HEK293 (cell line): ENCODE measurements at regions not wholly inside any gene's neighbourhood (a gene's known extent, or its start where the extent isn't known, plus 50 kb on each side); places are given as distances from the start of the nearest gene placed in this dataset.

ENCODE experiments used
- CTCF ChIA-PET: fragments of 350-600 bp; formaldehyde crosslinking; extraction: SDS; loops from one replicate; lab custom pipeline; 2021; ENCODE audit warnings: antibody characterized with exemption; lab: Yijun Ruan, JAX
- POLR2A ChIA-PET: fragments of 300-600 bp; formaldehyde crosslinking; extraction: SDS; loops from one replicate; lab custom pipeline; 2020; ENCODE audit warnings: antibody characterized with exemption, inconsistent platforms; lab: Yijun Ruan, JAX
- H3K27ac ChIP-seq: fragments of 200-500 bp; sonication (Bioruptor generic); 2 replicates; pipeline ENCODE4 v1.5.1; 2014; ENCODE audit warnings: low read depth, low read length, control low read depth, inconsistent platforms; ENCODE audit errors: extremely low read depth
- H3K36me3 ChIP-seq, 2 experiments: fragments of 200-500 bp in 1 of 2; sonication (Bioruptor generic) in 1 of 2; 1 replicate in 1 of 2; 2 replicates in 1 of 2; pipeline ENCODE4 v1.5.1; 2014 to 2017; ENCODE audit warnings: inconsistent platforms in 2 of 2, low read length in 2 of 2; ENCODE audit not compliant: control insufficient read depth in 2 of 2, insufficient read depth in 1 of 2
- H3K4me1 ChIP-seq: fragments of 200-500 bp; sonication (Bioruptor generic); 2 replicates; pipeline ENCODE4 v1.5.1; 2014; ENCODE audit warnings: mild to moderate bottlenecking, low read length, inconsistent platforms; ENCODE audit not compliant: control insufficient read depth, insufficient read depth
- H3K4me3 ChIP-seq: 2 replicates; pipeline ENCODE4 v1.5.1; 2011; ENCODE audit warnings: low read depth, mild to moderate bottlenecking, control low read depth, low read length, moderate library complexity
- H3K9me3 ChIP-seq: fragments of 200-500 bp; sonication (Bioruptor generic); 2 replicates; pipeline ENCODE4 v1.5.1; 2014; ENCODE audit warnings: low read depth, low read length, inconsistent platforms; ENCODE audit not compliant: control insufficient read depth, insufficient read depth
- CTCF ChIP-seq: fragments of 450-650 bp; formaldehyde crosslinking; IDR thresholded peaks from 2 replicates; pipeline ENCODE4 v1.5.1; 2016; ENCODE audit warnings: missing biosample characterization, missing genetic modification characterization
- KLF1 ChIP-seq: fragments of 450-650 bp; formaldehyde crosslinking; IDR thresholded peaks from 2 replicates; pipeline ENCODE4 v1.5.1; 2016; ENCODE audit warnings: missing biosample characterization, missing genetic modification characterization
- KLF9 ChIP-seq: fragments of 450-650 bp; formaldehyde crosslinking; IDR thresholded peaks from 2 replicates; pipeline ENCODE4 v1.5.1; 2016; ENCODE audit warnings: missing biosample characterization, missing genetic modification characterization, low read depth
- PRDM2 ChIP-seq: fragments of 450-650 bp; formaldehyde crosslinking; IDR thresholded peaks from 2 replicates; pipeline ENCODE4 v1.5.1; 2016; ENCODE audit warnings: missing biosample characterization, missing genetic modification characterization, borderline replicate concordance
- TRIM28 ChIP-seq: IDR thresholded peaks from 2 replicates; pipeline ENCODE4 v1.6.1; 2011; ENCODE audit warnings: low read length, control low read depth, borderline replicate concordance
- ZFP41 ChIP-seq: fragments of 450-650 bp; formaldehyde crosslinking; IDR thresholded peaks from 2 replicates; pipeline ENCODE4 v1.5.1; 2016; ENCODE audit warnings: missing biosample characterization, missing genetic modification characterization, borderline replicate concordance
- ZNF114 ChIP-seq: fragments of 450-650 bp; formaldehyde crosslinking; IDR thresholded peaks from 2 replicates; pipeline ENCODE4 v1.5.0; 2017; ENCODE audit warnings: missing biosample characterization, missing genetic modification characterization
- ZNF169 ChIP-seq: fragments of 450-650 bp; formaldehyde crosslinking; IDR thresholded peaks from 2 replicates; pipeline ENCODE4 v1.5.1; 2016; ENCODE audit warnings: missing biosample characterization, missing genetic modification characterization
- ZNF175 ChIP-seq: fragments of 450-650 bp; formaldehyde crosslinking; IDR thresholded peaks from 2 replicates; pipeline ENCODE4 v1.5.1; 2016; ENCODE audit warnings: missing biosample characterization, missing genetic modification characterization
- ZNF211 ChIP-seq: fragments of 450-650 bp; formaldehyde crosslinking; IDR thresholded peaks from 2 replicates; pipeline ENCODE4 v1.5.1; 2016; ENCODE audit warnings: low read depth, missing biosample characterization, missing genetic modification characterization
- ZNF23 ChIP-seq: fragments of 450-650 bp; formaldehyde crosslinking; IDR thresholded peaks from 2 replicates; pipeline ENCODE4 v1.5.1; 2016; ENCODE audit warnings: missing biosample characterization, missing genetic modification characterization, borderline replicate concordance
- ZNF354C ChIP-seq: fragments of 450-650 bp; formaldehyde crosslinking; IDR thresholded peaks from 2 replicates; pipeline ENCODE4 v1.5.1; 2016; ENCODE audit warnings: missing biosample characterization, missing genetic modification characterization, low read depth, borderline replicate concordance
- ZNF621 ChIP-seq: fragments of 450-650 bp; formaldehyde crosslinking; IDR thresholded peaks from 2 replicates; pipeline ENCODE4 v1.5.1; 2017; ENCODE audit warnings: missing biosample characterization, missing genetic modification characterization
- ZNF664 ChIP-seq: fragments of 450-650 bp; formaldehyde crosslinking; IDR thresholded peaks from 2 replicates; pipeline ENCODE4 v1.5.1; 2016; ENCODE audit warnings: missing biosample characterization, missing genetic modification characterization
- ZNF707 ChIP-seq: fragments of 450-650 bp; formaldehyde crosslinking; IDR thresholded peaks from 2 replicates; pipeline ENCODE4 v1.5.1; 2016; ENCODE audit warnings: missing biosample characterization, missing genetic modification characterization
- TF ChIP-seq, protein P1 (sequence below): fragments of 450-650 bp; formaldehyde crosslinking; IDR thresholded peaks from 2 replicates; pipeline ENCODE4 v1.5.1; 2016; ENCODE audit warnings: missing biosample characterization, missing genetic modification characterization

DNA sequence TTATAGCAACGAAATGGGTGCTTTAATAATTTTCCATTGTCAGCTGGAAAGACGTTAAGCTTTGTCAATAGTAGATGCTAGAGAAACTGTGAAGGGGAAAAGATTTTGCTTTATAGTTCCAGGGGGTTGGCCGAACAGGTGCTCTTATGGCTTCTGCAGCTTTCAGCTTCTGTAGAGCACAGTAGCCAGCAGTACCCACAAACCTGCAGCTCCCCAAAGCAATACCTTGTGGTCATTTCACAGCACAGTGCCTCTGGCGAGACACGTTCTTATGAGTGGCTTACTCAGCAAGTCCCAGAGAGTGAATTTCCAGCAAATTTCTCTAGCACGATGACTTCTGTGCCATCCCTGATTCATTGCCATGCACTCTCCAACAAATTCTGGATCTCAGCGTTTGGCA, 416.3 kb upstream of the ATP2B1 start:
- no peaks in the 10 kb centered on the region for H3K4me1 ChIP-seq
- ChIA-PET CTCF (no interaction called here), POLR2A (no interaction called here)

More for the DNA sequence above, 416.3 kb upstream of the ATP2B1 start:
- no peak overlapping the region for H3K27ac ChIP-seq
- TF ChIP-seq TRIM28 (no peak), ZNF169 (tag by site-specific recombination) (no peak), ZFP41 (no peak), ZNF23 (no peak), ZNF175 (tag by site-specific recombination) (no peak), KLF1 (no peak), KLF9 (tag by site-specific recombination) (no peak), ZNF354C (no peak), ZNF621 (tag by site-specific recombination) (no peak), ZNF707 (no peak), ZNF211 (tag by site-specific recombination) (no peak), CTCF (tag by site-specific recombination) (no peak), ZNF114 (tag by site-specific recombination) (no peak), PRDM2 (tag by site-specific recombination) (no peak), ZNF664 (tag by site-specific recombination) (no peak)
- TF ChIP-seq, protein P1, sequence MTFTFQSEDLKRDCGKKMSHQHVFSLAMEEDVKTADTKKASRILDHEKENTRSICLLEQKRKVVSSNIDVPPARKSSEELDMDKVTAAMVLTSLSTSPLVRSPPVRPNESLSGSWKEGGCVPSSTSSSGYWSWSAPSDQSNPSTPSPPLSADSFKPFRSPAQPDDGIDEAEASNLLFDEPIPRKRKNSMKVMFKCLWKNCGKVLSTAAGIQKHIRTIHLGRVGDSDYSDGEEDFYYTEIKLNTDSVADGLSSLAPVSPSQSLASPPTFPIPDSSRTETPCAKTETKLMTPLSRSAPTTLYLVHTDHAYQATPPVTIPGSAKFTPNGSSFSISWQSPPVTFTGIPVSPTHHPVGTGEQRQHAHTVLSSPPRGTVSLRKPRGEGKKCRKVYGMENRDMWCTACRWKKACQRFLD (tag by site-specific recombination) = no peak
- no peak overlapping the region for H3K4me3 ChIP-seq
- no peaks in the 10 kb centered on the region for H3K9me3 ChIP-seq
- no peaks in the 10 kb centered on the region for H3K36me3 ChIP-seq
